Body of pancreas (tissue), 4 donors: ENCODE measurements at regions not wholly inside any gene's neighbourhood (a gene's known extent, or its start where the extent isn't known, plus 50 kb on each side); places are given as distances from the start of the nearest gene placed in this dataset.

ENCODE experiments used
- ATAC-seq: fragments of 150-250 bp; one replicate; pipeline ENCODE4 v1.9.1; 2016
- DNase-seq, 4 donors: peaks; one replicate each; pipeline ENCODE4 v3.0.0-alpha.2; 2019
- H3K27ac ChIP-seq, 4 donors: fragments of 200-600 bp; sonication (generic); 1 replicate in 3 of 4; 2 replicates in 1 of 4; pipeline versions ENCODE4 v1.5.1 to v1.6.1; 2016 to 2019; ENCODE audit warnings: mild to moderate bottlenecking in 1 of 4, mixed read lengths in 1 of 4, moderate library complexity in 1 of 4
- H3K27me3 ChIP-seq, 2 donors: fragments of 200-600 bp; sonication (generic); one replicate each; pipeline ENCODE4 v1.6.0; 2016; ENCODE audit warnings: mild to moderate bottlenecking in 1 of 2
- H3K36me3 ChIP-seq, 2 donors: fragments of 200-600 bp; sonication (generic); replicated peaks in 1 of 2; 2 replicates each; pipeline ENCODE4 v1.5.1; 2016; ENCODE audit warnings: low read depth in 2 of 2; ENCODE audit not compliant: insufficient read depth in 1 of 2
- H3K4me1 ChIP-seq: fragments of 200-600 bp; sonication (generic); one replicate; pipeline ENCODE4 v1.6.0; 2016
- H3K4me3 ChIP-seq, 2 donors: fragments of 200-600 bp; sonication (generic); 1 replicate in 1 of 2; 2 replicates in 1 of 2; pipeline ENCODE4 v1.5.1; 2016 to 2019
- H3K9me3 ChIP-seq, 3 donors: fragments of 200-600 bp; sonication (generic); 1 replicate in 2 of 3; 2 replicates in 1 of 3; pipeline ENCODE4 v1.5.1; 2016
- POLR2A ChIP-seq, 3 donors: fragments of 450-650 bp; IDR thresholded peaks; one replicate each; pipeline ENCODE4 v1.6.1; 2016; ENCODE audit warnings: antibody characterized with exemption in 3 of 3, mild to moderate bottlenecking in 2 of 3
- WGBS, 2 donors: methylation state at CpG; one replicate each; pipeline ENCODE4 v1.1.5; 2017; 5-methylcytosine and 5-hydroxymethylcytosine counted together
- intact Hi-C: fragments of 100-400 bp; cut with DNase I; formaldehyde crosslinking; loops from one replicate; pipeline ENCODE4 v1.15.1; 2023
- TF ChIP-seq, protein P1 (sequence below), 7 experiments: fragments of 450-650 bp in 4 of 7; fragments of 200-600 bp in 3 of 7; sonication (generic) in 3 of 7; IDR thresholded peaks; one replicate each; pipeline ENCODE4 v1.5.1; 2016 to 2019; ENCODE audit warnings: antibody characterized with exemption in 7 of 7

DNA sequence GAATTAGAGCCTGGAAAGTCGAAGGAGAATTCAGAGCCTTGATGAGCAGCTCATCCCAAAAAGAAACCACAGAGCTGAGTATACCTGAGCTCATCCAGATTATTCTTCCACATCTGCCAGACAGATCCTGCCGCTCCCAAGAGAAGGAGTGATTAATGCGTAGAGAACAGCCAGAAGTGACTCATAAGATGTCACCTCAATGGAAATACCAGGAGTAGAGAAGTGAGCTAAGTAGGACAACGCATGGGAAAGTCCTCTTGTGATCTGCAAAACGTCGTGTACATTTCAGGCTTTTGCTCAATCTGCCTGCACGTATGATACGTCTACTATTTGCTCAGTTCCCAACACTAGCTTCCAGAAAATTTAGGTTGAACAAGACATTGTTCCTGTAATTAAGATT lies 230.5 kb upstream of the AUTS2 start:
- 58 to 65% methylated on average over 8 of the region's 8 CpGs for WGBS, 2 donors
- Histone ChIP-seq H3K4me1 (no peaks in the 10 kb centered on the region), H3K4me3 (no peak overlapping the region), H3K27ac (no peak overlapping the region), H3K36me3 (no peaks in the 10 kb centered on the region), H3K27me3 (no peaks in the 10 kb centered on the region), H3K9me3 (no peaks in the 10 kb centered on the region)
- intact Hi-C loops, result no loop called here
- DNase-seq (no peak), ATAC-seq (no peak)
- TF ChIP-seq, protein P1, sequence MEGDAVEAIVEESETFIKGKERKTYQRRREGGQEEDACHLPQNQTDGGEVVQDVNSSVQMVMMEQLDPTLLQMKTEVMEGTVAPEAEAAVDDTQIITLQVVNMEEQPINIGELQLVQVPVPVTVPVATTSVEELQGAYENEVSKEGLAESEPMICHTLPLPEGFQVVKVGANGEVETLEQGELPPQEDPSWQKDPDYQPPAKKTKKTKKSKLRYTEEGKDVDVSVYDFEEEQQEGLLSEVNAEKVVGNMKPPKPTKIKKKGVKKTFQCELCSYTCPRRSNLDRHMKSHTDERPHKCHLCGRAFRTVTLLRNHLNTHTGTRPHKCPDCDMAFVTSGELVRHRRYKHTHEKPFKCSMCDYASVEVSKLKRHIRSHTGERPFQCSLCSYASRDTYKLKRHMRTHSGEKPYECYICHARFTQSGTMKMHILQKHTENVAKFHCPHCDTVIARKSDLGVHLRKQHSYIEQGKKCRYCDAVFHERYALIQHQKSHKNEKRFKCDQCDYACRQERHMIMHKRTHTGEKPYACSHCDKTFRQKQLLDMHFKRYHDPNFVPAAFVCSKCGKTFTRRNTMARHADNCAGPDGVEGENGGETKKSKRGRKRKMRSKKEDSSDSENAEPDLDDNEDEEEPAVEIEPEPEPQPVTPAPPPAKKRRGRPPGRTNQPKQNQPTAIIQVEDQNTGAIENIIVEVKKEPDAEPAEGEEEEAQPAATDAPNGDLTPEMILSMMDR (IDR thresholded peaks at IDR 0.05), result no peak
- TF ChIP-seq POLR2A (IDR thresholded peaks at IDR 0.05), result no peak

DNA sequence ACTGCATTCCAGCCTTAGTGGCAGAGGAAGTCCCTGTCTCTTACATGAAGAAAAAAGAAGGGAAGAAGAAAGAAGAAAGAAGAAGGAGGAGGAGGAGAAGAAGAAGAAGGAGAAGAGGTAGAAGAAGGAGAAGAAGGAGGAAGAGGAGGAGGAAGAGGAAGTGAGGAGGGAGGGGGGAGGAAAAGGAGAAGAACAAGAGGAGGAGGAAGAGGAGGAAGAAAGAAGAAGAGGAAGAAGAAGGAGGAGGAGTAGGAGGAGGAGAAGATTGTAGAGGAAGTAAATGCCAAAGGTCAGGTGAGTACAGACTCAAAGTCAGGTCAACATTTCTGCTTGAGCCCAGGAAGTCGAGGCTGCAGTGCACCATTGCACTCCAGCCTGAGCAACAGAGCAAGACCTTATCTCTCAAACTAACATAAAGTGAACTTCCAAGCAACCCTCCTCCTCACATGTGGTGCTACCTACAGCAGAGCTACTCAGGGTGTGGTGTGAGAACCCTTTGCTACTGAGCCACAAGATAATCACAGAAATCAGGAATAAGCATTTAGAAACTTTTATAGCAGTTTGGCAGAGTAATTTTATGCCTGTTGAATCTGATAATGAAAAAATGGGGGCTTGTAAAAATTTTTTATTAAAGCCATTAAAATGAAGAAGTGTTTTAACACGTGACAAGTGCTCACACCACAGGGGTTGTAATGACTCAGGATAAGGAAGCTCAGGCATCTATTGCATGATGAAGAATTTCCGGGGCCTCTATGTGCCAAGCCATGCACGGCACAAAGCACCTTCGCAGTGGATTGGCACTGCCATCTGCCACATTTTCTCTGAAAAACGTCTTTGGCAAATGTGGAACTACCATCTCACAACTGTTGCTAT lies 224.9 kb upstream of the AUTS2 start:
- DNase-seq (peak in 1 of 4 donors; percentile 4), ATAC-seq (no peak)
- Histone ChIP-seq H3K4me1 (no peaks in the 10 kb centered on the region), H3K4me3 (no peak overlapping the region), H3K9me3 (no peaks in the 10 kb centered on the region), H3K27me3 (no peaks in the 10 kb centered on the region), H3K27ac (no peak overlapping the region), H3K36me3 (no peaks in the 10 kb centered on the region)
- WGBS, 2 donors, result 39 to 56% methylated on average over 6 of the region's 6 CpGs
- intact Hi-C loops, result no loop called here
- TF ChIP-seq POLR2A (IDR thresholded peaks at IDR 0.05), result no peak
- TF ChIP-seq, protein P1 (IDR thresholded peaks at IDR 0.05), result no peak

DNA sequence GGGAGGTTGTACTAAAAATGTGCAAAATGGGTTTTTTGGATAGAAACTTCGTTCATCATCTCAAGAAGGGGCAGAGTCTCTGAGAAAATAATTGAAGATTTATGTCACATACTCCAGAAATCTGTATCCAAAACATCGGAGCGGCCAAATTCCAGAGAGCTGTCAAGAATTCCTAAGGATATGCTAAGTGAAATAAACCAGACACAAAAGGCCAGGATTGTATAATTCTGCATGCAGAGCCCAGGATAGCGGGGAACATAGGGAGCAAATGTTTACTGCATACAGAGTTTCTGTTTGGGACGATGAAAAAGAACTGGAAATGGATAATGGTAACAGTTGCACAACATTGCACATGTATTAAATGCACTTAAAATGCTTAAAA lies 224.2 kb upstream of the AUTS2 start:
- Histone ChIP-seq H3K9me3 (no peaks in the 10 kb centered on the region), H3K27ac (no peak overlapping the region), H3K4me3 (no peak overlapping the region), H3K27me3 (no peaks in the 10 kb centered on the region), H3K4me1 (no peaks in the 10 kb centered on the region), H3K36me3 (no peaks in the 10 kb centered on the region)
- 66 to 80% methylated on average over 5 of the region's 5 CpGs for WGBS, 2 donors
- no peak for DNase-seq
- intact Hi-C loops, result no loop called here
- TF ChIP-seq POLR2A (IDR thresholded peaks at IDR 0.05), result no peak
- TF ChIP-seq, protein P1 (IDR thresholded peaks at IDR 0.05), result no peak
- ATAC-seq, result no peak

DNA sequence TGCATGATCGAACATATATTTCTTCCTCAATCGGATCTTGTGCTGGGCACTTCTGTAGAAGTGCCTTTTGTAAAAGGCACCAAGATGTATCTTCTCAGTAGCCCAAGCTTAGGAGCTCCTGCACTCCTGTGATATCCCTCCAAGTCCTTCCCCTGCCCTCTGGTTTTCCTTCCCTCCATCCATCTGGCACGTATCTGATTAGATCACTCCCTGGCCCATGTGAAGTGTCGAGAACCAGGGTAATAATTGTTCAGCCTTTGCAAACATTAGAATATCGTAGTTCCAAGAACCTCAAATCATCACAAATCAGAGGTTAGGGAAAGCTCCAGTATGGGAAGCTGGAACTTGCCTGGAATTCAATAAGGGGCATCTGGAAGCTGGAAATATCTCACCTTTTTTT lies 221.1 kb upstream of the AUTS2 start:
- H3K9me3 ChIP-seq, result no peaks in the 10 kb centered on the region
- ATAC-seq (no peak), DNase-seq (no peak)
- H3K4me1 ChIP-seq, result no peaks in the 10 kb centered on the region
- H3K27me3 ChIP-seq, result no peaks in the 10 kb centered on the region
- H3K4me3 ChIP-seq, result no peak overlapping the region
- intact Hi-C loops, result no loop called here
- TF ChIP-seq POLR2A (IDR thresholded peaks at IDR 0.05), result no peak
- TF ChIP-seq, protein P1 (IDR thresholded peaks at IDR 0.05), result no peak
- H3K36me3 ChIP-seq, result no peaks in the 10 kb centered on the region
- no peak overlapping the region for H3K27ac ChIP-seq
- WGBS, 2 donors, result 34 to 40% methylated on average over 5 of the region's 5 CpGs
